GM13977 (cell line): ENCODE measurements at regions not wholly inside any gene's neighbourhood (a gene's known extent, or its start where the extent isn't known, plus 50 kb on each side); places are given as distances from the start of the nearest gene placed in this dataset.
"Not testable (repeated sequence)": the region's sequence is repeated elsewhere in the genome, so short reads cannot be mapped to it uniquely, and the experiment has no call there.

Experiments used
- DNase-seq: peaks from one replicate; pipeline ENCODE4 v3.0.0; 2012; ENCODE audit warnings: low spot score
- in situ Hi-C: fragments of 300-500 bp; cut with MboI; formaldehyde crosslinking; loops from one replicate; pipeline ENCODE4 v1.12.0; 2022; ENCODE audit warnings: low sequenced_read_pairs, low pct_unique_long_range_greater_than_20kb, mixed read lengths, inconsistent platforms; ENCODE audit not compliant: unreplicated experiment
- TF ChIP-seq, protein P1 (sequence below): IDR thresholded peaks from 2 replicates; pipeline ENCODE4 v1.5.1; 2012; ENCODE audit warnings: mild to moderate bottlenecking, control low read depth; ENCODE audit not compliant: insufficient read depth; ENCODE audit errors: extremely low read depth, missing control alignments

- DNase-seq = no peak
- in situ Hi-C loops = no loop called here
- TF ChIP-seq, protein P1, sequence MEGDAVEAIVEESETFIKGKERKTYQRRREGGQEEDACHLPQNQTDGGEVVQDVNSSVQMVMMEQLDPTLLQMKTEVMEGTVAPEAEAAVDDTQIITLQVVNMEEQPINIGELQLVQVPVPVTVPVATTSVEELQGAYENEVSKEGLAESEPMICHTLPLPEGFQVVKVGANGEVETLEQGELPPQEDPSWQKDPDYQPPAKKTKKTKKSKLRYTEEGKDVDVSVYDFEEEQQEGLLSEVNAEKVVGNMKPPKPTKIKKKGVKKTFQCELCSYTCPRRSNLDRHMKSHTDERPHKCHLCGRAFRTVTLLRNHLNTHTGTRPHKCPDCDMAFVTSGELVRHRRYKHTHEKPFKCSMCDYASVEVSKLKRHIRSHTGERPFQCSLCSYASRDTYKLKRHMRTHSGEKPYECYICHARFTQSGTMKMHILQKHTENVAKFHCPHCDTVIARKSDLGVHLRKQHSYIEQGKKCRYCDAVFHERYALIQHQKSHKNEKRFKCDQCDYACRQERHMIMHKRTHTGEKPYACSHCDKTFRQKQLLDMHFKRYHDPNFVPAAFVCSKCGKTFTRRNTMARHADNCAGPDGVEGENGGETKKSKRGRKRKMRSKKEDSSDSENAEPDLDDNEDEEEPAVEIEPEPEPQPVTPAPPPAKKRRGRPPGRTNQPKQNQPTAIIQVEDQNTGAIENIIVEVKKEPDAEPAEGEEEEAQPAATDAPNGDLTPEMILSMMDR = no peak
Measured at GRCh38 chr2:49767316-49767715, 613.0 kb upstream of the FSHR start.

DNA sequence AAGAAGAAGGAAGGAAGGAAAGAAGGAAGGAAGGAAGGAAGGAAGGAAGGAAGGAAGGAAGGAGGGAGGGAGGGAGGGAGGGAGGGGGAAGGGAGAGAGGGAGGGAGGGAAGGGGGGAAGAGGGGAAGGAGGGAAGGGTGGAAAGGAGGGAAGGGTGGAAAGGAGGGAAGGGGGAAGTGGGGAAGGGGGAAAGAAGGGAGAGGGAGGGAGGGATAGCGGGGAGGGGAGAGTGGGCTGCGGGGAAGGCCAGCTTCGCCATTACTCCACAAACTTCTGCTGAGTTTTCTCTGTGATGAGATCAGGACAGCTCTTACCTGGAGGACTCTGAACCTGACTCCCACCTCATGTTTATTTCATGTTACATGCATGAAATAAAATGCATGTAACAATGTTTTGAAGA, 601.5 kb upstream of the FSHR start:
- no peak for DNase-seq
- TF ChIP-seq, protein P1 = no peak
- in situ Hi-C loops = no loop called here

DNA sequence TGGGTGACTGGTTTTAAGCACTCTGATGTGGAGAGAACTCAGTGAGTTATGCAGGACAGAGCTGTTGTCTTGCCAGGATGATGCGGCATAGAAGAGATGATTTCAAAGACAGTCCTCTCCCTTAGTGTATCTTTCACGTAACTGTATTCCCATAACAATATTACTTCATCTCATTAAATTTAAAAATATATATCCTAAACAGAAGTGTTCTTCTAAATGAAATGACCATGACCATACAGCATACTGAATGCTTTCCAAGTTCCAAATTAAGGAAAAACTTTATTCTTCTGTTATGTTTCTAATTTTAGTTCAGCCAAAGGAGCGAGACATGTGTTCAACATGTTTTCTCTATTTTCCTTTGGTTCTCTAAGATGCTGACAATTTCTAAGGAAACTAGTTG, 600.1 kb upstream of the FSHR start:
- in situ Hi-C loops = no loop called here
- TF ChIP-seq, protein P1 = no peak
- DNase-seq = no peak

GRCh38 chr2:49753344-49753985, 599.1 kb upstream of the FSHR start:
- TF ChIP-seq, protein P1 = no peak
- no peak for DNase-seq
- in situ Hi-C loops = no loop called here

GRCh38 chr2:49737606-49738005, 583.3 kb upstream of the FSHR start:
- no peak for DNase-seq
- in situ Hi-C loops = no loop called here
- TF ChIP-seq, protein P1 = no peak

DNA sequence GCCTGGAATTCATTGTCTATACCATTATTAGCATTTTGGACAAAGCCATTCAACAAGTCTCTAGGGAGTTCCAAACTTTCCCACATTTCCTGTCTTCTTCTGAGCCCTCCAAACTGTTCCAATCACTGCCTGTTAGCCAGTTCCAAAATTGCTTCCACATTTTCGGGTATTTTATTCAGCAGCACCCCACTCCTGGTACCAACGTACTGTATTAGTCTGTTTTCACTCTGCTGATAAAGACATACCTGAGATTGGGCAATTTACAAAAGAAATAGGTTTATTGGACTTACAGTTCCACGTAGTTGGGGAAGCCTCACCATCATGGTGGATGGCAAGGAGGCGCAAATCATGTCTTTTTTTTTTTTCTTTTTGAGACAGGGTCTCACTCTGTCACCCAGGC, 578.6 kb upstream of the FSHR start:
- in situ Hi-C loops, DNase-seq: not testable (repeated sequence)

DNA sequence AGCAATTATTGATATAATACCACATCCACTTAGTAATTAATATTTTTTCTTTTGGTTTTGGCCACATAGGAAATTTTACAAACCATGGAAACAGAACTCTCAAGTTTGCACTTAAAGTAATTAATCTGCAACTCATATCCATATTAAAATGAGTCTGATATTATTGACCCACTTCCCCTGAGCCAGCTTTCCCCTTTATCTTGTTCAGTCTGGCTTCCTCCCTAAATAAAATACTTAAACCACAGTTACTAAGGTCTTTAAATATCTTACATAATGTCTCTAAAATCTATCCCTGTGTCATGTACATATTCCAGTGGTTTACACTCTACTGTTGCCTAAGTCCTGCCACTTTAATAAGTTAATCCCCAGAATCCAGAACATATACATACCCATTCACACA, 564.9 kb upstream of the FSHR start:
- TF ChIP-seq, protein P1 = no peak
- in situ Hi-C loops = no loop called here
- DNase-seq = no peak
